ENCODE measurements at regions not wholly inside any gene's neighbourhood (a gene's known extent, or its start where the extent isn't known, plus 50 kb on each side); places are given as distances from the start of the nearest gene placed in this dataset.

- DNase-seq (no peak), ATAC-seq (ENCODE audit: insufficient read depth, low read depth) (no peak)
- Histone ChIP-seq H3K9me3 (ENCODE audit: insufficient read depth, low read length, severe bottlenecking) (no peaks in the 10 kb centered on the region), H3K9ac (ENCODE audit: low read depth, low read length) (no peak overlapping the region), H4K20me1 (ENCODE audit: insufficient read depth, low read length) (no peaks in the 10 kb centered on the region), H3K79me2 (ENCODE audit: insufficient read depth, low read length) (no peaks in the 10 kb centered on the region), H3K4me1 (ENCODE audit: insufficient read depth, low read length) (no peaks in the 10 kb centered on the region), H3K27ac (ENCODE audit: low read length) (no peak overlapping the region), H3K36me3 (ENCODE audit: insufficient read depth, low read length) (no peaks in the 10 kb centered on the region), H2AFZ (ENCODE audit: low read depth, low read length) (no peak overlapping the region), H3K4me2 (ENCODE audit: insufficient read depth, low read length) (no peak overlapping the region), H3K4me3 (ENCODE audit: low read depth in 1 of 2, low read length in 2 of 2) (no peak overlapping the region), H3K27me3 (ENCODE audit: insufficient read depth, low read length, poor library complexity) (no peaks in the 10 kb centered on the region)
- TF ChIP-seq CTCF (IDR thresholded peaks at IDR 0.05; ENCODE audit: borderline replicate concordance, extremely low read depth, low read length, poor library complexity, severe bottlenecking) = no peak
- TF ChIP-seq EZH2 (IDR thresholded peaks at IDR 0.05; ENCODE audit: borderline replicate concordance, low read depth, low read length, severe bottlenecking) = no peak
Measured at GRCh38 chr2:6290217-6291015, 575.3 kb downstream of the CMPK2 start.

GRCh38 chr2:6294791-6295190 is 570.9 kb downstream of the CMPK2 start:
- no peaks in the 10 kb centered on the region for H3K4me1 ChIP-seq (ENCODE audit: insufficient read depth, low read length)
- no peak for ATAC-seq (ENCODE audit: insufficient read depth, low read depth)

GRCh38 chr2:6297238-6297637 is 568.5 kb downstream of the CMPK2 start:
- DNase-seq (no peak), ATAC-seq (ENCODE audit: insufficient read depth, low read depth) (no peak)
- TF ChIP-seq EZH2 (IDR thresholded peaks at IDR 0.05; ENCODE audit: borderline replicate concordance, low read depth, low read length, severe bottlenecking) (no peak), CTCF (IDR thresholded peaks at IDR 0.05; ENCODE audit: borderline replicate concordance, extremely low read depth, low read length, poor library complexity, severe bottlenecking) (no peak)
- Histone ChIP-seq H3K27me3 (ENCODE audit: insufficient read depth, low read length, poor library complexity) (no peaks in the 10 kb centered on the region), H3K4me2 (ENCODE audit: insufficient read depth, low read length) (no peak overlapping the region), H3K9ac (ENCODE audit: low read depth, low read length) (no peak overlapping the region), H2AFZ (ENCODE audit: low read depth, low read length) (no peak overlapping the region), H3K79me2 (ENCODE audit: insufficient read depth, low read length) (no peaks in the 10 kb centered on the region), H3K4me1 (ENCODE audit: insufficient read depth, low read length) (no peaks in the 10 kb centered on the region), H3K36me3 (ENCODE audit: insufficient read depth, low read length) (no peaks in the 10 kb centered on the region), H3K9me3 (ENCODE audit: insufficient read depth, low read length, severe bottlenecking) (no peaks in the 10 kb centered on the region), H4K20me1 (ENCODE audit: insufficient read depth, low read length) (no peaks in the 10 kb centered on the region), H3K4me3 (ENCODE audit: low read depth in 1 of 2, low read length in 2 of 2) (no peak overlapping the region), H3K27ac (ENCODE audit: low read length) (no peak overlapping the region)

More at GRCh38 chr2:6294791-6295190, 570.9 kb downstream of the CMPK2 start:
- no peak for TF ChIP-seq EZH2 (IDR thresholded peaks at IDR 0.05; ENCODE audit: borderline replicate concordance, low read depth, low read length, severe bottlenecking)
- no peak for TF ChIP-seq CTCF (IDR thresholded peaks at IDR 0.05; ENCODE audit: borderline replicate concordance, extremely low read depth, low read length, poor library complexity, severe bottlenecking)
- no peak overlapping the region for H3K27ac ChIP-seq (ENCODE audit: low read length)
- H3K9me3 ChIP-seq (ENCODE audit: insufficient read depth, low read length, severe bottlenecking) = no peaks in the 10 kb centered on the region
- H3K79me2 ChIP-seq (ENCODE audit: insufficient read depth, low read length) = no peaks in the 10 kb centered on the region
- no peak overlapping the region for H3K4me2 ChIP-seq (ENCODE audit: insufficient read depth, low read length)
- H3K4me3 ChIP-seq (ENCODE audit: low read depth in 1 of 2, low read length in 2 of 2) = no peak overlapping the region
- no peak overlapping the region for H3K9ac ChIP-seq (ENCODE audit: low read depth, low read length)
- H3K27me3 ChIP-seq (ENCODE audit: insufficient read depth, low read length, poor library complexity) = no peaks in the 10 kb centered on the region
- no peak overlapping the region for H2AFZ ChIP-seq (ENCODE audit: low read depth, low read length)
- H4K20me1 ChIP-seq (ENCODE audit: insufficient read depth, low read length) = no peaks in the 10 kb centered on the region
- no peaks in the 10 kb centered on the region for H3K36me3 ChIP-seq (ENCODE audit: insufficient read depth, low read length)
- DNase-seq = no peak
